H9 (cell line): ENCODE measurements at regions not wholly inside any gene's neighbourhood (a gene's known extent, or its start where the extent isn't known, plus 50 kb on each side); places are given as distances from the start of the nearest gene placed in this dataset.

Experiments
- DNase-seq: peaks from one replicate; pipeline ENCODE4 v3.0.0-alpha.2; 2017
- H2AFZ ChIP-seq: one replicate; pipeline ENCODE4 v1.6.1; 2013; ENCODE audit warnings: mild to moderate bottlenecking, low read length, control low read depth, moderate library complexity
- H2AK5ac ChIP-seq: 2 replicates; pipeline ENCODE4 v1.6.1; 2013; ENCODE audit warnings: low read length, control low read depth, mixed read lengths; ENCODE audit not compliant: insufficient read length
- H2BK120ac ChIP-seq: one replicate; pipeline ENCODE4 v1.6.1; 2013; ENCODE audit warnings: low read depth, mild to moderate bottlenecking, low read length, control low read depth, inconsistent platforms; ENCODE audit not compliant: poor library complexity, severe bottlenecking
- H2BK12ac ChIP-seq: 2 replicates; pipeline ENCODE4 v1.6.1; 2013; ENCODE audit warnings: low read length, control low read depth, mixed read lengths, low read depth; ENCODE audit not compliant: insufficient read length
- H2BK15ac ChIP-seq: 2 replicates; pipeline ENCODE4 v1.6.1; 2013; ENCODE audit warnings: low read depth, low read length, control low read depth
- H2BK20ac ChIP-seq: one replicate; pipeline ENCODE4 v1.6.1; 2013; ENCODE audit warnings: low read depth, mild to moderate bottlenecking, low read length, control low read depth, inconsistent platforms; ENCODE audit not compliant: poor library complexity, severe bottlenecking
- H2BK5ac ChIP-seq: 2 replicates; pipeline ENCODE4 v1.6.1; 2013; ENCODE audit warnings: low read length, control low read depth, mixed read lengths; ENCODE audit not compliant: insufficient read length
- H3K14ac ChIP-seq: 2 replicates; pipeline ENCODE4 v1.6.1; 2013; ENCODE audit warnings: low read length, control low read depth; ENCODE audit not compliant: insufficient read depth
- H3K18ac ChIP-seq: 2 replicates; pipeline ENCODE4 v1.6.1; 2013; ENCODE audit warnings: low read depth, mild to moderate bottlenecking, mixed read lengths, low read length, control low read depth; ENCODE audit not compliant: insufficient read length
- H3K23ac ChIP-seq: 2 replicates; pipeline ENCODE4 v1.6.1; 2013; ENCODE audit warnings: low read length, control low read depth, mixed read lengths, low read depth; ENCODE audit not compliant: insufficient read length
- H3K23me2 ChIP-seq: 2 replicates; pipeline ENCODE4 v1.6.1; 2013; ENCODE audit warnings: low read depth, mild to moderate bottlenecking, mixed read lengths, low read length, control low read depth; ENCODE audit not compliant: insufficient read length, poor library complexity, severe bottlenecking
- H3K27ac ChIP-seq: 2 replicates; pipeline ENCODE4 v1.5.1; 2013; ENCODE audit warnings: low read length, control low read depth, mixed read lengths, low read depth; ENCODE audit not compliant: insufficient read length
- H3K27me3 ChIP-seq: 2 replicates; pipeline ENCODE4 v1.6.1; 2013; ENCODE audit warnings: low read length, control low read depth, inconsistent platforms; ENCODE audit not compliant: insufficient read depth
- H3K4ac ChIP-seq: 2 replicates; pipeline ENCODE4 v1.6.1; 2013; ENCODE audit warnings: low read depth, mild to moderate bottlenecking, control low read depth, inconsistent platforms, low read length, moderate library complexity
- H3K4me1 ChIP-seq: 2 replicates; pipeline ENCODE4 v1.6.1; 2013; ENCODE audit warnings: low read length, control low read depth, inconsistent platforms; ENCODE audit not compliant: insufficient read depth
- H3K4me2 ChIP-seq: 2 replicates; pipeline ENCODE4 v1.6.1; 2013; ENCODE audit warnings: low read length, control low read depth, mixed read lengths; ENCODE audit not compliant: insufficient read length, insufficient read depth
- H3K56ac ChIP-seq: 2 replicates; pipeline ENCODE4 v1.6.1; 2013; ENCODE audit warnings: low read depth, mild to moderate bottlenecking, mixed read lengths, low read length, control low read depth; ENCODE audit not compliant: insufficient read length
- H3K79me1 ChIP-seq: 2 replicates; pipeline ENCODE4 v1.6.1; 2013; ENCODE audit warnings: low read depth, mild to moderate bottlenecking, moderate library complexity, low read length, control low read depth, inconsistent platforms; ENCODE audit not compliant: insufficient read depth, poor library complexity, severe bottlenecking
- H3K79me2 ChIP-seq: 2 replicates; pipeline ENCODE4 v1.6.1; 2013; ENCODE audit warnings: low read length, control low read depth, inconsistent platforms; ENCODE audit not compliant: insufficient read depth
- H3K9ac ChIP-seq: 2 replicates; pipeline ENCODE4 v1.6.1; 2013; ENCODE audit warnings: low read length, control low read depth, mixed read lengths; ENCODE audit not compliant: insufficient read length; ENCODE audit errors: extremely low read depth
- H3K9me3 ChIP-seq: one replicate; pipeline ENCODE4 v1.6.1; 2013; ENCODE audit warnings: low read depth, low read length, inconsistent platforms; ENCODE audit not compliant: control insufficient read depth
- H3T11ph ChIP-seq: one replicate; pipeline ENCODE4 v1.6.1; 2013; ENCODE audit warnings: mild to moderate bottlenecking, low read length, control low read depth, inconsistent platforms
- H4K20me1 ChIP-seq: one replicate; pipeline ENCODE4 v1.6.1; 2013; ENCODE audit not compliant: control insufficient read depth, insufficient read length, insufficient read depth
- H4K5ac ChIP-seq: 2 replicates; pipeline ENCODE4 v1.6.1; 2013; ENCODE audit warnings: low read depth, mild to moderate bottlenecking, mixed read lengths, low read length, control low read depth; ENCODE audit not compliant: insufficient read length
- H4K8ac ChIP-seq: replicated peaks from 2 replicates; pipeline ENCODE4 v1.6.1; 2013; ENCODE audit warnings: low read length, control low read depth, mixed read lengths, low read depth; ENCODE audit not compliant: insufficient read length
- H4K91ac ChIP-seq: 2 replicates; pipeline ENCODE4 v1.6.1; 2013; ENCODE audit warnings: low read depth, mild to moderate bottlenecking, moderate library complexity, mixed read lengths, low read length, control low read depth; ENCODE audit not compliant: insufficient read length
- H3K27ac Mint-ChIP-seq, 3 experiments: 2 replicates in 2 of 3; 3 replicates in 1 of 3; pipeline ENCODE4 v1.8.0; 2020 to 2021; ENCODE audit warnings: mixed read lengths in 3 of 3, mild to moderate bottlenecking in 1 of 3, moderate library complexity in 1 of 3
- H3K27me3 Mint-ChIP-seq: 2 replicates; pipeline ENCODE4 v1.8.0; 2021; ENCODE audit warnings: low read depth, mild to moderate bottlenecking, moderate library complexity, mixed read lengths
- H3K36me3 Mint-ChIP-seq, 3 experiments: 2 replicates in 2 of 3; 3 replicates in 1 of 3; pipeline ENCODE4 v1.8.0; 2020 to 2021; ENCODE audit warnings: low read depth in 3 of 3, mixed read lengths in 3 of 3; ENCODE audit not compliant: insufficient read depth in 1 of 3
- H3K4me1 Mint-ChIP-seq, 2 experiments: 2 replicates each; pipeline ENCODE4 v1.8.0; 2020; ENCODE audit warnings: mixed read lengths in 2 of 2
- H3K4me3 Mint-ChIP-seq, 2 experiments: 2 replicates in 1 of 2; 3 replicates in 1 of 2; pipeline ENCODE4 v1.8.0; 2020 to 2021; ENCODE audit warnings: mild to moderate bottlenecking in 2 of 2, mixed read lengths in 2 of 2, moderate library complexity in 1 of 2
- H3K9me3 Mint-ChIP-seq, 2 experiments: 2 replicates in 1 of 2; 3 replicates in 1 of 2; pipeline ENCODE4 v1.8.0; 2020; ENCODE audit warnings: mild to moderate bottlenecking in 2 of 2, mixed read lengths in 2 of 2, moderate library complexity in 1 of 2
- WGBS: extraction: QIAGEN DNeasy Blood & Tissue Kit; methylation state at CpG from one replicate; pipeline ENCODE4 v1.1.7; 2013; ENCODE audit warnings: missing lambda C conversion rate, low lambda C conversion rate, mixed read lengths; ENCODE audit not compliant: insufficient read length; ENCODE audit errors: extremely low coverage; 5-methylcytosine and 5-hydroxymethylcytosine counted together
- TF ChIP-seq, protein P1 (sequence below): fragments of 200-600 bp; sonication (generic); conservative IDR thresholded peaks from 3 replicates; pipeline ENCODE4 v1.8.0; 2021; ENCODE audit warnings: antibody characterized with exemption, mild to moderate bottlenecking

DNA sequence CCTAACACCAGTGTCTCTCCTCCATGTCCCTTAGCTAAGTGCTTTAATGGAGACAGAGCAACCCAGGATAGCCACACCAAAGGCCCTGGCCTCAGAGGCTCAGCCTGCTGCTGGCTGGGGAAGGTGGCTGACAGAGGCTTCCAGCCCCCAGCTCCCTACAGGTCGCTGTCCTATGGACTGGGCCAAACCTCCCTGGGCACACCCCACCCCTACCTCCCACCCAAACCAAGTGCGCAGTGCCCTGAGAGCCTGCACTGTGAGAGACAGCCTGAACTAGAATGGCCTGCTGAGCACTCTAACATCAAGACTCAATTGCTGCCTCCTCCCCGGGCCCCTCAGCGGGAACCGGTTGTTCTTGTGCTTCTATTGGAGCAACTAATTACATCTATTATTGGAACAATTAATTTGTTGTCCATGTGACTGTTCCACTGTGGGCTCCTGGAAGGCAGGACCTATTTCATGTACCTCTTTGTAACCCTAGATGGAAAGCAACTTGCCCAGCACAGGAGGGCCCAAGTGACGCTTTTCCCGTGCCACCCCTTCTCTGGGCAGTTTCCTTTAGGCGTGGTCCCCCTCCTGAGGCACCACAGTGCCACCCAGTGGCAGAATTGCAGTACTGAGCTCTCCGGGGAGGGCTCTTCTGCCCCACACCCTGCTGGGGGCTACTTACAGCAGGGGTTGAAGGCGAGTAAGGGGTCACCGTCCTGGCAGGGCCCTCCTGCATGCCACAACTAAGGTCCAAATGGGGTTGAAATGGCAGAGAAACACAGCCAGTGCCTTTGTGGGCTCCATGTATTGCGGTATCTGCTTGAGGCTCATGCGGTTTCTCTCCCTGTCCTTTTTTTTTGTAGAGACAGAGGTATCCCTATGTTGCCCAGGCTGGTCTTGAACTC lies 63.7 kb upstream of the WAPL start:
- H3K27me3 Mint-ChIP-seq = peaks cover 4% of the 10 kb centered on the region
- H2BK12ac ChIP-seq = no peak overlapping the region
- H4K5ac ChIP-seq = no peak overlapping the region
- no peak overlapping the region for H2AK5ac ChIP-seq
- no peaks in the 10 kb centered on the region for H3K9me3 ChIP-seq
- H3K4me3 Mint-ChIP-seq = no peak overlapping the region
- no peak overlapping the region for H2AFZ ChIP-seq
- TF ChIP-seq, protein P1, sequence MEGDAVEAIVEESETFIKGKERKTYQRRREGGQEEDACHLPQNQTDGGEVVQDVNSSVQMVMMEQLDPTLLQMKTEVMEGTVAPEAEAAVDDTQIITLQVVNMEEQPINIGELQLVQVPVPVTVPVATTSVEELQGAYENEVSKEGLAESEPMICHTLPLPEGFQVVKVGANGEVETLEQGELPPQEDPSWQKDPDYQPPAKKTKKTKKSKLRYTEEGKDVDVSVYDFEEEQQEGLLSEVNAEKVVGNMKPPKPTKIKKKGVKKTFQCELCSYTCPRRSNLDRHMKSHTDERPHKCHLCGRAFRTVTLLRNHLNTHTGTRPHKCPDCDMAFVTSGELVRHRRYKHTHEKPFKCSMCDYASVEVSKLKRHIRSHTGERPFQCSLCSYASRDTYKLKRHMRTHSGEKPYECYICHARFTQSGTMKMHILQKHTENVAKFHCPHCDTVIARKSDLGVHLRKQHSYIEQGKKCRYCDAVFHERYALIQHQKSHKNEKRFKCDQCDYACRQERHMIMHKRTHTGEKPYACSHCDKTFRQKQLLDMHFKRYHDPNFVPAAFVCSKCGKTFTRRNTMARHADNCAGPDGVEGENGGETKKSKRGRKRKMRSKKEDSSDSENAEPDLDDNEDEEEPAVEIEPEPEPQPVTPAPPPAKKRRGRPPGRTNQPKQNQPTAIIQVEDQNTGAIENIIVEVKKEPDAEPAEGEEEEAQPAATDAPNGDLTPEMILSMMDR = peak; percentile 99
- no peak overlapping the region for H4K91ac ChIP-seq
- no peak overlapping the region for H3K56ac ChIP-seq
- peaks cover 0 to 7% of the 10 kb centered on the region in 2 experiments; a peak in 2 of 5 replicates for H3K9me3 Mint-ChIP-seq
- H3K4ac ChIP-seq = no peak overlapping the region
- no peaks in the 10 kb centered on the region for H3K4me1 ChIP-seq
- no peaks in the 10 kb centered on the region for H3K23me2 ChIP-seq
- no peak overlapping the region for H3K4me2 ChIP-seq
- H3K23ac ChIP-seq = no peak overlapping the region
- no peak overlapping the region for H4K8ac ChIP-seq
- WGBS = no CpG with 5 or more reads among the region's 13 CpGs
- no peak overlapping the region for H3T11ph ChIP-seq
- H3K14ac ChIP-seq = no peak overlapping the region
- H2BK120ac ChIP-seq = no peak overlapping the region
- H2BK15ac ChIP-seq = no peak overlapping the region
- H3K27ac ChIP-seq = no peak overlapping the region
- no peak overlapping the region for H3K9ac ChIP-seq
- 0 out of 7 replicates have a peak, but pooled peaks cover 0 to 4% (median 0%) of the 10 kb centered on the region in 3 experiments for H3K36me3 Mint-ChIP-seq
- no peak overlapping the region for H3K27ac Mint-ChIP-seq
- H3K4me1 Mint-ChIP-seq = peaks cover 2 to 5% of the 10 kb centered on the region in 2 experiments; a peak in 2 of 4 replicates
- no peaks in the 10 kb centered on the region for H3K79me1 ChIP-seq
- H3K18ac ChIP-seq = no peak overlapping the region
- DNase-seq = peak; percentile 85
- no peaks in the 10 kb centered on the region for H4K20me1 ChIP-seq
- no peak overlapping the region for H2BK20ac ChIP-seq
- H2BK5ac ChIP-seq = no peak overlapping the region
- no peaks in the 10 kb centered on the region for H3K79me2 ChIP-seq
- no peaks in the 10 kb centered on the region for H3K27me3 ChIP-seq
